Smooth muscle cell (in vitro differentiated cells): ENCODE measurements at regions not wholly inside any gene's neighbourhood (a gene's known extent, or its start where the extent isn't known, plus 50 kb on each side); places are given as distances from the start of the nearest gene placed in this dataset.

Source experiments
- DNase-seq: peaks from one replicate; lab custom pipeline; 2025; ENCODE audit not compliant: unreplicated experiment; lab: John Stamatoyannopoulos, UW
- H2AFZ ChIP-seq: fragments of 200-600 bp; sonication (generic); 2 replicates; pipeline ENCODE4 v1.6.0; 2016; ENCODE audit warnings: antibody characterized with exemption, low read depth, mild to moderate bottlenecking
- H3F3A ChIP-seq: fragments of 200-600 bp; sonication (generic); 2 replicates; pipeline ENCODE4 v1.6.0; 2017; ENCODE audit warnings: antibody characterized with exemption, low read depth
- H3K27ac ChIP-seq: fragments of 200-600 bp; sonication (generic); 2 replicates; pipeline ENCODE4 v1.5.1; 2016; ENCODE audit warnings: low read depth, mild to moderate bottlenecking
- H3K27me3 ChIP-seq: fragments of 200-600 bp; sonication (generic); 2 replicates; pipeline ENCODE4 v1.6.1; 2016; ENCODE audit warnings: low read depth, mild to moderate bottlenecking
- H3K36me3 ChIP-seq: fragments of 200-600 bp; sonication (generic); 2 replicates; pipeline ENCODE4 v1.5.1; 2016; ENCODE audit warnings: low read depth
- H3K4me1 ChIP-seq: fragments of 200-600 bp; sonication (generic); 2 replicates; pipeline ENCODE4 v1.5.1; 2016; ENCODE audit warnings: low read depth
- H3K4me2 ChIP-seq: fragments of 200-600 bp; sonication (generic); 2 replicates; pipeline ENCODE4 v1.6.0; 2016; ENCODE audit warnings: mild to moderate bottlenecking
- H3K4me3 ChIP-seq: fragments of 200-600 bp; sonication (generic); 2 replicates; pipeline ENCODE4 v1.5.1; 2016; ENCODE audit warnings: mild to moderate bottlenecking
- H3K79me2 ChIP-seq: fragments of 200-600 bp; sonication (generic); 2 replicates; pipeline ENCODE4 v1.6.0; 2016; ENCODE audit warnings: low read depth, mild to moderate bottlenecking
- H3K9ac ChIP-seq: fragments of 200-600 bp; sonication (generic); 2 replicates; pipeline ENCODE4 v1.6.0; 2016; ENCODE audit warnings: low read depth
- H3K9me3 ChIP-seq: fragments of 200-600 bp; sonication (generic); replicated peaks from 2 replicates; pipeline ENCODE4 v1.5.1; 2016; ENCODE audit warnings: low read depth
- H4K20me1 ChIP-seq: fragments of 200-600 bp; sonication (generic); 2 replicates; pipeline ENCODE4 v1.6.0; 2016; ENCODE audit warnings: low read depth
- WGBS: methylation state at CpG from one replicate; pipeline ENCODE4 v1.1.7; 2016; ENCODE audit warnings: low lambda C conversion rate; 5-methylcytosine and 5-hydroxymethylcytosine counted together
- TF ChIP-seq, protein P1 (sequence below): fragments of 200-600 bp; sonication (generic); IDR thresholded peaks from 2 replicates; pipeline ENCODE4 v1.5.1; 2017; ENCODE audit warnings: borderline replicate concordance, mild to moderate bottlenecking, antibody characterized with exemption; ENCODE audit not compliant: insufficient read depth, poor library complexity, severe bottlenecking

DNA sequence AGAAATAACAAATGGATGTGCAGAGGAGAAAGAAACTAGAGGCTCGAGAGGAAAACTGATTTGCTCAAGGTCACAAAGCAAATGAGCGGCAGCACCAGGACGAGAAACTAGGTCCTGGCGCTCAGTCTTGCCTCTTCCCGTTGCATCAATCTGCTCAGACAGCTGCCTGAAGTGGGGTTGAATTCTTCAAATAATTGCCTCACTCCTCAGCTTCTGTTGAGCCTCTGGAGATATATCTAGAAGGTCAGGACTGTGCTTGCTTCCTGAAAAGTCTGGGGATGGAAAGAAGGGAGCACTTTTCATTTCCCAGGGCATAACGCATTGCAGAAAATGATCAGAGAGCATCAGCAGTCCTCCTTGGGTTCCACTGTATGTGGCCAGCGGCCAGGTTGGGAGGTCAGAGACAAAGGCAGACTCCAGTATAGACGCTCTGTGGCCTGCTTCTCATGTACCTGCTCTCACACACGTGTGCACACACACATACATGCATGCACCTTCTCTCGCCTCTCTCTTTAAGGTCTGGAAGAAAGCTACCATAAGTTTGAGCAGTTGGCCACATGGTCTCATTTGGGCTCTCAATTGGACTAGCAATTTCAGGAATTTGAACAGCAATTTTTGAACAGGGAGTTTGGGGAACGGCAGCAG, 83.7 kb upstream of the DUSP5 start:
- Histone ChIP-seq H3K27ac (peak overlapping the region; percentile 29), H3K79me2 (no peaks in the 10 kb centered on the region)

GRCh38 chr10:110414548-110415309, 83.0 kb upstream of the DUSP5 start:
- no peak for DNase-seq
- no peaks in the 10 kb centered on the region for H3K79me2 ChIP-seq
- no peaks in the 10 kb centered on the region for H3K9me3 ChIP-seq
- no peak overlapping the region for H3K4me2 ChIP-seq
- H3K4me3 ChIP-seq, result no peak overlapping the region
- no peaks in the 10 kb centered on the region for H3K36me3 ChIP-seq
- peaks cover 7% of the 10 kb centered on the region for H3F3A ChIP-seq
- TF ChIP-seq, protein P1, sequence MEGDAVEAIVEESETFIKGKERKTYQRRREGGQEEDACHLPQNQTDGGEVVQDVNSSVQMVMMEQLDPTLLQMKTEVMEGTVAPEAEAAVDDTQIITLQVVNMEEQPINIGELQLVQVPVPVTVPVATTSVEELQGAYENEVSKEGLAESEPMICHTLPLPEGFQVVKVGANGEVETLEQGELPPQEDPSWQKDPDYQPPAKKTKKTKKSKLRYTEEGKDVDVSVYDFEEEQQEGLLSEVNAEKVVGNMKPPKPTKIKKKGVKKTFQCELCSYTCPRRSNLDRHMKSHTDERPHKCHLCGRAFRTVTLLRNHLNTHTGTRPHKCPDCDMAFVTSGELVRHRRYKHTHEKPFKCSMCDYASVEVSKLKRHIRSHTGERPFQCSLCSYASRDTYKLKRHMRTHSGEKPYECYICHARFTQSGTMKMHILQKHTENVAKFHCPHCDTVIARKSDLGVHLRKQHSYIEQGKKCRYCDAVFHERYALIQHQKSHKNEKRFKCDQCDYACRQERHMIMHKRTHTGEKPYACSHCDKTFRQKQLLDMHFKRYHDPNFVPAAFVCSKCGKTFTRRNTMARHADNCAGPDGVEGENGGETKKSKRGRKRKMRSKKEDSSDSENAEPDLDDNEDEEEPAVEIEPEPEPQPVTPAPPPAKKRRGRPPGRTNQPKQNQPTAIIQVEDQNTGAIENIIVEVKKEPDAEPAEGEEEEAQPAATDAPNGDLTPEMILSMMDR, result no peak
- no peaks in the 10 kb centered on the region for H3K27me3 ChIP-seq
- no peaks in the 10 kb centered on the region for H4K20me1 ChIP-seq
- H2AFZ ChIP-seq, result no peak overlapping the region
- no peak overlapping the region for H3K9ac ChIP-seq
- peak overlapping the region; percentile 29 for H3K27ac ChIP-seq
- WGBS, result 62% methylated on average over 10 of the region's 10 CpGs
- peaks cover 5% of the 10 kb centered on the region for H3K4me1 ChIP-seq

More for the DNA sequence above, 83.7 kb upstream of the DUSP5 start:
- H2AFZ ChIP-seq, result no peak overlapping the region
- peaks cover 7% of the 10 kb centered on the region for H3F3A ChIP-seq
- no peaks in the 10 kb centered on the region for H4K20me1 ChIP-seq
- no peak overlapping the region for H3K4me3 ChIP-seq
- H3K27me3 ChIP-seq, result no peaks in the 10 kb centered on the region
- H3K9me3 ChIP-seq, result no peaks in the 10 kb centered on the region
- no peak overlapping the region for H3K9ac ChIP-seq
- no peak for DNase-seq
- no peak overlapping the region for H3K4me2 ChIP-seq
- WGBS, result 78% methylated on average over 11 of the region's 11 CpGs
- TF ChIP-seq, protein P1, result no peak
- no peaks in the 10 kb centered on the region for H3K36me3 ChIP-seq
- H3K4me1 ChIP-seq, result peaks cover 5% of the 10 kb centered on the region

DNA sequence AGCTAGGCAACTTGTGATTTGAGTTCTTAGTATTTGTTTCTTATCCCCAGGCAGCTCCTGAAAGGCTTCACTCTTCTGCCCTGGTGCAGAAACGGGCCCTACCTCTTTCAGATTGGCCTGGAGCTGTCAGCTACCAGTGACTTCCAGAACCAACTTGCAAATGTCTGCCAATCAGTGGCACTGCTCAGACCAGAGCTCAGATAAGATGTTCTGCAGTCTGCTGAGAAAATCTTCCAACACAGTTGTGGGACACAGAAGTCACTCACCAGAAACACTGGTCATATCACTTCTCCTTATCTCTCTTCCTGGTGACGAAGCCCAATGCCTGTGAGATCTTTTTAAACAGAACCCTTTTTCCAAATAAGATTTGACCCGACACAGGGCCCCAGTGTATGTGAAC, 81.9 kb upstream of the DUSP5 start:
- no peaks in the 10 kb centered on the region for H3K79me2 ChIP-seq

More for the DNA sequence above, 81.9 kb upstream of the DUSP5 start:
- Histone ChIP-seq H3K4me3 (no peak overlapping the region), H2AFZ (no peak overlapping the region), H3K27me3 (no peaks in the 10 kb centered on the region), H3K4me1 (no peaks in the 10 kb centered on the region), H3K27ac (no peak overlapping the region), H3K9me3 (no peaks in the 10 kb centered on the region), H3F3A (peaks cover 7% of the 10 kb centered on the region), H3K9ac (no peak overlapping the region), H4K20me1 (no peaks in the 10 kb centered on the region), H3K36me3 (no peaks in the 10 kb centered on the region), H3K4me2 (no peak overlapping the region)
- TF ChIP-seq, protein P1, result no peak
- 17% methylated on average over 3 of the region's 3 CpGs for WGBS
- no peak for DNase-seq
